UCSD-AML1 (cell line): ENCODE measurements at regions not wholly inside any gene's neighbourhood (a gene's known extent, or its start where the extent isn't known, plus 50 kb on each side); places are given as distances from the start of the nearest gene placed in this dataset.
"Not testable (repeated sequence)": the region's sequence is repeated elsewhere in the genome, so short reads cannot be mapped to it uniquely, and the experiment has no call there.

Source experiments
- DNase-seq: peaks from one replicate; lab custom pipeline; 2025; ENCODE audit not compliant: unreplicated experiment; lab: John Stamatoyannopoulos, UW

DNA sequence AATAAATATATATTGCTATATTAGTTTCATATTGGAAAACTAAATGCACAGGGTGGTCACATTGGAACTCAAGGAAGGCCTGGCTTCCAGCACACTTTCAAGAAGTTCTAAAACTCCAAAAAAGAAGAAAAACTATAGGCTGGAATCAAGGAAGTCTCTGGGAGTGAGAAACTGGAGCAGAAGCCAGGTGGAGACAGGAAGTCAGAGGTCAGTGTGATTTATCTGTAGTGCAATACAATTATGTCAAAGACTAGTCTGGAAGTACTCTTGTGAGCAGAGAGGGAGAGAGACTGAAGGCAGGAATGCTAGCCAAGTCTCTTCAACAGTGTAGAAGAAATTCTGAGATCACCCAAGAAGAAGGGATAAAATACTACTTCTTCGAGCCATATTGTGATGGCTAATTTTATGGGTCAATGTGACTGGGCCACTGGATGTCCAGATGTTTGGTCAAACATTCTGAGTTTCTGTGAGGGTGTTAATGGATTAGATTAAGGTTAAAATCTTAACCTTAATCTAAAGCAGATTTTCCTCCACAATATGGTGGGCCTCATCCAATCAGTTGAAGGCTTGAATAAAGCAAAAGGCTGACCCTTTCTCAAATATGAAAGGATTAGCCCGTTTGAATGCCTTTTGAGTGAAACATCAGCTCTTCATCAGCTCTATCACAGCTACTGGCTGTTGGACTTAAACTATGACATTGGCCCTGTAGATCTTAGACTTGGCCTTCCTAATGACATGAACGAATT lies 208.0 kb downstream of the TDRD15 start:
- DNase-seq, result no peak

DNA sequence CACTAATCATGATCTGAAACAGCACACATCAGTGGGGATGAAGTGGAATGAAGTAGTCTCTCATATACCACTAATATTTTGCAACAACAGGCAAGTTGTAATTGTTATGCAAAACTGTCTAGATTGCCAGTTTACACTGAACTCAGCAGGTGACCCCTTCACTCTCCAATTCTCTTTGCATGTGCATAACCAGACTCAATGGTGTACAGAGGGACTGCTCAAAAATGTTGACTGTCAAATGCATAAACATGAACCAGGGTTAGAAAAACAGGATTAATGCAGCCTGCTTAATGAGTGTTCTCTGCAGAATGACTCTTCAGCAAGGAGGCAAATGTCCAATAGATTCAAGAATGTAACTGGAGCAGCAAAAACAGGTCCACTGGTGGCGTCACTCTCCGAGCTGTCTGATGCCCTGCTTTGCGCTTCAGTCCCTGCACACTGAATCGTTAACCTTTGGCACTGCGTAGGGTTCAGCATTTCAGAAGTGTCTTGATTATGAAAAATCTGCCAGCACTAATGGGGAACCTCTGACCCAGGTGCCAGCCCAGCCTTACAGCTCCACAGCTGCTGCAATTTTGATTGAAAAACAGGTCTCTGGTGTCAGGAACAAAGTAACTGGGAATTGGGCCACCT lies 209.3 kb downstream of the TDRD15 start:
- no peak for DNase-seq

DNA sequence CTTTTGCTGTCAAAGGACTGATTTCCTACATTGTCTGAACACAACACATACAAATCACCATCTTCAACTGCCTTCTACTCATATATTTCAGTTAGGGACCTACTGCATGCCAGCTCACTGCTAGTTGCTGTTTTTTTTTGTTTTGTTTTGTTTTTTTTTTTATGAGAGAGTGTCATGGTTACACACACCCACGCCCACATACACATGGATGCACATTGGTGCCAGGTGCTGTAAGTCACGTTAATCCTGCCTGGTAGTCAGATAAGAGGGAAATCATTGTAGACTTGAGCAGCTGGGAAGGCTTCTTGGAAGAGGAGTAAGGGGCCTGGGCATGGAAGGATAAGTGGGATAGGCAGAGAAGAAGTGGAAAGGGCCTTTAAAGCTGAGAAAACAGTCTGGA lies 209.9 kb downstream of the TDRD15 start:
- no peak for DNase-seq

DNA sequence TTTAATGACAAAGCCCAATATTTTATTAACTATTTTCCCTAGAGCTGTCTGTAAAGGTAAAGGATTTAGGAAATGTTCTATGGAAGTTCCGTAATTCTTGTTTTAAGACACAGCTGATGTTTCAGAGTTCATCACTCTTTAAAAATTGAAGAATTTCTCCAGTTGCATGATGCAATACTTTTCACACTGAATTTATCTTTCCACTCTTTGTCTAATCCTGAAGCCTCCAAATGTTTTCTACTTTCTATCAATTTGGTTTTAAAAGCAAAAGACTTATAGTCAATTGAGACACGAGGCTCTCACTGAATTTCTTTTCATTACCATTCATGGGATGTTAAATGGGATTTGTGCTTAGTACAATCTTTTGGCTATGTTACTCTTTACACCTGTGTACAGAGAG lies 223.2 kb downstream of the TDRD15 start:
- no peak for DNase-seq

DNA sequence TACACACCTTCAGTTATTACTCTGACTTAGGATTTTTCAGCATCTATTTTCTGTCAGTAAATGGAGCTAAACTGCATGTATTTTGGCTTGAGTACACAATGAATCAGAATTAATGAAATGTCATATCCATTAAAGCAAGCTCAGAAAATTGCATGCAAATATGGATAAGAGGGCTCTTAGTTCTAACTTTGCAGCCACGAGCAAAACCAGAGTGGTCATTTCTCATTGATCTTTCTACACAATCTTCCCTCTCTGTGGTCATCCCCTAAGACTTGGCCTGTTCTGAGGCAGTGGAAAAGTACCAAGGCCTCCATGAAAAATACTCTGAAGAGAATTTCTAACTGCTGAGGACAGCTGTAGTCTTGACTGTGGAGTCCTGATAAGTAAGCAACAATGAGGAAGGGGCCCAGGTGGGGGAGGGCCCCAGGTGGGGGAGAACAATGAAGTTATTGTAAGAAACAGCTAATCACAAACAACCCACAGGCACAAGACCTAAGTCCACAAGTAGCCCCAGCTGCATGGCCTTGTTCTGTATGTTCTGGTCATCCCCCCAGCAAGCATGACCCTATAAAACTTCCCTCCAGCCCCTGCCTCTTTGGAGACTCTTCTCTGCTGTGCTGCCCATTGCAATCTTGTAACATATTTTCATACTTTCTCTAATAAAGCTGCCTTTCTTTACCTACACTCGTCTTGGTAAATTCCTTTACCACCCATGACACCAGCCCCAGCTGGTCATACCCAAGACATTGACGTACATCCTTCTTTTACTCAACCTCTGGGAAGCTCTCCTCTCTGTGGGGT lies 230.3 kb downstream of the TDRD15 start:
- no peak for DNase-seq

DNA sequence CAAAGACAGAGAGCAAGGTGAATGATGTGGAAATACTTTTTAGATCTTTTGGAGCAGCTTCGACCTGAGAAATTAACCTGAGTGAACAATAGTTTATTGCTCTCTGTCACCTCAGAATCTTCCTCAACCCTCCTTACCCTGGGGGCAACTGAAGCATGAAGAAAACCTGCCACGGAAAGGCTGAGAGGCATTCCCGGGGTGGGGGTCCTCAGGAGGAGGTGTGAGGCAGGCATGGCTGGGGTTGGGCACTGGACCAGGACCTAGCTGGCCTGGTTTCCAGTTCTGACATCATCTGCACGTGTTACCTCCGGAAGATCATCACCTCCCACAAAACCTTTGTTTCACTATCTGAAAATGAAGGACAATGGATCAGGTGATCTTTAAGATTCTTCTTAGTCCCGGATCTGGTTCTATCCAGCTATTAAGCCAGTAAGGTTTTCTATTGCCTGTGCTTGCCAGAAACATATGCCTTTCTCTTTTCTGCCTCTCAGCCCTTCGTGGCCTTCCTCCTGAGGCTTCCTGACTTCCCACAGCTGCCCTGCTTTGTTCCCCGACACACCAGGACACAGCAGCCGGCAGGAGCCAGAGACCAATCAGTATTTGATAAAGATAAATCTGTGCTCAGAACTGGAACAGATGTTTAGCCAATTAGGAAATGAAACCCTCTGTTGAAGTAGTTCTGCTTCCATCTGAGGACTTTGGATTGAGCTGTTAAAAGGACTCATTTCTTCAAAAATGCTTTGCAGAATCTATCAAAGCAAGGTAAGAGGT lies 232.5 kb downstream of the TDRD15 start:
- DNase-seq, result no peak

DNA sequence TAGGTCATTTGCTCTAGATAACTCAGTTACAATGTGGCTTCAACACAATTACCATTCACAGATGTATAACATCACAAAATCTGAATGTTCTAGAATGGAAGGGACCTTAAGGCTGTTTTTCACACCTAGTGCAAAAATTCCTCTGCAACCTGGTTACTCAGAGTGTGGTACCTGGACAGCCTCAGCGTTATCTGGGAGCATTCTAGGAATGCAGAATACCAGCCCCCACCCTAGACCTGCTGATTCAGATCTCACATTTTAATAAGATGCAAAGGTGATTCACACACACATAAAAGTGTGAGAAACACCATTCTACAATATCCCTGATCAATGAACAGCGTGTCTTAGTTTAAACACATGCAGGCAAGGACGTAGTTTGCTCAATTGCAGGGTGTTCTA lies 233.1 kb downstream of the TDRD15 start:
- DNase-seq, result no peak

DNA sequence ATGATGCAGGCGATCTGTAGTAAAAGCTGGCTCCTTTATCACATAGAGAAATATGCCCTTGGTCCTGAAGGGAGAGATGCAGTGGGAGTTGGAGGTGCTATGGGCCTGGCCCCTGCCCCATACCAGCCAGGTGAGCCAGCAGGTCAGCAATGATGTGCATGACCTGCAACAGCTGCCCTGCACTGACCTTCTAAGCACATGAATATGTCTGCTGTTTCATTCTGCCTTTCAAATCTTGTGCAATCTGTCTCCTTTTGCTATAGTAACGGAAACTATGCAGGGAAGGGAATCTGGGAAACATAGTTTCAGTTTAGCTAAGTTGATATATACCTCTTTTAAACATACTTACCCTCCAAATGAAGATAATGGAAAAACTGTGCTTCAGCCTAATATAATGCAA lies 235.2 kb downstream of the TDRD15 start:
- DNase-seq, result no peak

DNA sequence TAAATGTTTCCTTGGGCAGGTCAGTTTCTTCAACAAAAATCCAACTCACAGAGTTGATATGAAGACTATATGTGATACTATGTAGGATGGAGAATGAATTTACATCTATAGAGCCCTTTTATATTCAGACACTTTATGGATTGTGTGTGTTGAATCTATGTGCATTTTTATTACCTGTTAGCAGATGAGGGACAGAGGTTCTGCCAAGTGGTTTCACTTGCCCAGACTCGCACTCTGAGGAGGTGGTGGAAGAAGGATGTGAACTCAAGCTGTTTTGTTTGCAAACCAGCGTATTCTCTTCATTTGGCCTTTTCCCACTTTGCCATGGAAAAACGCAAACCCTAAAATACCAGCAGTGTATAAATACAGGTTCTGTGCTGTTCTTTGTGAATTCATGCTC lies 237.6 kb downstream of the TDRD15 start:
- no peak for DNase-seq

DNA sequence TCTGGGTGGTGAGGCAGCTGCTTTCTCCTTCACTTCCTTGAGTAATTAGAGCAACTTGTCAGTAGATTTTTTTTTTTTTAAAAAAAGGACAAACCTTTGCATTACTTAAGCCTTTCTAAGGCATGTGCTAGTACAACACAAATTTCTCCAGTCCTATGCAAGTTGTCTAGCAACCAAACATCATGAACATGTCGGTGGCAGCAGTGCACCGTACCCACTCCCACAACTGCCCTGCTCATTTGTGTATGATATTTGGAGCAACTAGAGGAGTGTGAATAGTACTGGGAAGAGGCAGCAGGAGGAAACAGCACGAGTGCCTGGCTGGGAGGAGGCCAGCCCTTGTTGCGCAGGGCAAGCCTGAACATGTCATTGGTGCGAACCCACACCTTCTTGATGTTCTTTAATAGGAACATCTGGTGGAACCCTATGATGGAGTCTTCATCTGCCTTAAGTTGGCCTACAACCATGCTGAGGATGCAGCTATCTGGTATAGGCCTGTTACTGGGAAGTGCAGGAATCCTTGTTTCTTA lies 238.3 kb downstream of the TDRD15 start:
- no peak for DNase-seq

DNA sequence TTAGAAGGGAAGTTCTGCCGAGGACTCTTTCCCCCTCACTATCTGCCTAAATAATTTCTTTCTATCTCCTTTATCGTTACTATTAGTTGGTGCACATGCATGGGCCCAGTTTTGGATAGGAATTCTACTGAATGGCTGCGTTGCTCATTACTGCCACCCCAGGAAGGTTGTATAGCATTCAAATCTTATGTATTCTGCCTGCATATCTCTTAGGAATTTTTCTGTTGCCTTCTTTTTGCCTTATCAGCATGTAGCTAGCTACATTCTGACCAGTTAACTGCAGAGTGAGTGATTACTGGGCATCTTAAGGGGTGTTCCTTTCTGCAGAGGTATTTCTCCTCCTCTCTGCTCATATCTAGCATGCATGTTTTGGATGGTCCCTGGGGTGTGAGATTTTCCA lies 239.6 kb downstream of the TDRD15 start:
- no peak for DNase-seq

DNA sequence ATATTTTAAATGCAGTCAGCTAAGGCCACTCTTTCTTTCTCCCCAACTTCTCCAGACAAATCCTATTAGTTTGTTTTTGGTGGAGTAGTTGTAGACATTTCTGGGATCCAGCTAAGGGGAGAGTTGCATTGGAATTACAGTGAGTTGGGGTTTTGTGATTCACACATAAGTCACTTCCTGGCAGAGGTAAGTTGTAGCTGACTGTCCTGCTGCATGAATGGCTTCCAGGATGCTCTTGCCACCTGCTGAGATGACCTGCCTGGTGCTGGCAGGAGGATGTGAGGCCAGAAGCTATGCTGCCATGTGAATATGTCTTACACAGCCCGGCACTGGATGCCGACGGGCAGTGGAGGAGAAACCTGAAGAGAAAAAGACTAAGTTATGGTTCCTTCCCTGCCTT lies 243.7 kb downstream of the TDRD15 start:
- no peak for DNase-seq

DNA sequence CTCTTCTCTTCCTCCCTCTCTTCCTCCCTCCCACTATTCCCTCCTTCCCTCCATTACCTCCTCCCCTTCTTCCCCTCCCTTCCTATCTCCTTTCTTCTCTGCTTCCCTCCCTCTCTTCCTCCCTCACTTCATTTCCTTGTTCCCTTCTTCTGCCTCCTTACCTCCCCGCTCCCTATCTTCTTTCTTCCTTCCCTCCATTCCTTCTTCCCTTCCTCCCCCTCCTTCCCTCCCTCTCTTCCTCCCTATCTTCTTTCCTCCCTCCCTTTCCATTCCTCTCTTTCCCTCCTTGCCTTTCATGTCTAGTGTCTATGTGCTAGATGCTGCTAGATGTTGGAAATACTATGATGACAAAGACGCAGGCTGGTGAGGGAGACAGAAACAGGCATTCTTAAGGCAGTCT lies 246.0 kb downstream of the TDRD15 start:
- DNase-seq, result no peak

DNA sequence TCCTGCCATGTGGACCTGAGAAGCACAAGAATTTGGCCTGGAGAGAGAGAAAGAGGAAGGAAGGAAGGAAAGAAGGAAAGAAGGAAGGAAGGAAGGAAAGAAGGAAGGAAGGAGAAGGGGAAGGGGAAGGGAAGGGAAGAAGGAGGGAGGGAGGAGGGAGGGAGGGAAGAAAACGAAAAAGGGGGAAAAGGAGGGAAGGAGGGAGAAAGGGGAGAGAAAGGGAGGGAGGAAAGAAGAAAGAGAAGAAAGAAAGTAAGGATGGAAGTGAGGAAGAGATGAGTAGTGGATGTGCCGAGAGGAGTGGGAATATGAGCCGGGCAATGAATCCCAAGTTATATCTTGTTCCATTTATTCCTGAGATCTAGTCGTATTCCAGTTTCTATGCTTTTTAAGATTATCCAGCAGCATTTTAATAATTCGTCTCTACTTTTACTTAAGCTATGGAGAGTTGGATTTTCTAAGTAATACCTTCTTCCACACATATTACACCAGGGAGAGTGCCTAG lies 247.8 kb downstream of the TDRD15 start:
- DNase-seq, result no peak

DNA sequence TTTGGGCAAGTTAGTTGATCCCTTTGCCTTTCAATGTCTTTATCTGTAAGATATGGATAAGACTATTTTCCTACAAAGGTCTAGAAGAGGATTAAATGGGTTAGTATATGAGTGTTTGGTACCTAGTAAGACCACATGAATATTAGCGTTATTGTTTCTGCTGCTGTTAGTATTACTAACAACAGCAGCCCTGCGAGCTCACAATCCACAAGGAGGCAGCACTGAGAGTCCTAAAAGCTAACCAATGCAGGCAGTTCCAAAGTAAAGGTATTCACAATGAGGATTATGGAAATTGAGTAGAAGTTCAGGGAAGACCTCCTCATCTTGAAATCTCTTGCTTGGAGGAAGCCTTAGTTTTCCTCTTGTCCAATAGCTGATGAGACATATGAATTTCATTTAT lies 248.9 kb downstream of the TDRD15 start:
- DNase-seq, result no peak

DNA sequence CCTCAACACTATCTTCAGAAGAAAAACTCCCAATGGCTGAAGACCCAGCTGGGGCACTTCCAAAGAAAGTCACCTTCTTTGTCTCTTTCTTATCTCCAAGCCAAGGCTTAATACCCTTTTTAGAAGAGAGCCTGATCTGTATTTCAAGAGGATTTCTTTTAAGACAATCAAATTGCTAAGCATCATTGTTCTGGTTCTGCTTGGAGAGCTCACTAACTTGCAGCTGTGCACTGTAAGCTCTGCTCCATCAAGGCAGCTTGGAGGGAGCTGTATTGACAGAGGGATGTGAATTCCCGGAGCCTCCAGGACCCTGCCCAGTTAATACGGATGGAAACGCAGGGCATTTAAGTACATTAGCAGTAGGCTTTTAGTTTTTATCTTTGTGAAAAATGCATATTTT lies 253.1 kb downstream of the TDRD15 start:
- DNase-seq, result no peak

DNA sequence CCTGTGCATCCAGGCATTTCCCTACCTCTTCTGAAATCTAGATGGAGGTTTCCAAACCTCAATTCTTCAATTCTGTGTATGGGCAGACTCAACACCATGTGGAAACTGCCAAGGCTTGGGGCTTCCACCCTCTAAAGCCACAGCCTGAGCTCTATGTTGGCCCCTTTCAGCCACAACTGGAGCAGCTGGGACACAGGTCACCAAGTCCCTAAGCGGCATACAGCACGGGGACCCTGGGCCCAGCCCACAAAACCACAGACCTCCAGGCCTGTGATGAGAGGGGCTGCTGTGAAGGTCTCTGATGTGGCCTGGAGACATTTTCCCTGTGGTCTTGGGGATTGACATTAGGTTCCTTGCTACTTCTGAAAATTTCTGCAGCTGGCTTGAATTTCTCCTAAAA lies 255.4 kb downstream of the TDRD15 start:
- DNase-seq, result no peak

DNA sequence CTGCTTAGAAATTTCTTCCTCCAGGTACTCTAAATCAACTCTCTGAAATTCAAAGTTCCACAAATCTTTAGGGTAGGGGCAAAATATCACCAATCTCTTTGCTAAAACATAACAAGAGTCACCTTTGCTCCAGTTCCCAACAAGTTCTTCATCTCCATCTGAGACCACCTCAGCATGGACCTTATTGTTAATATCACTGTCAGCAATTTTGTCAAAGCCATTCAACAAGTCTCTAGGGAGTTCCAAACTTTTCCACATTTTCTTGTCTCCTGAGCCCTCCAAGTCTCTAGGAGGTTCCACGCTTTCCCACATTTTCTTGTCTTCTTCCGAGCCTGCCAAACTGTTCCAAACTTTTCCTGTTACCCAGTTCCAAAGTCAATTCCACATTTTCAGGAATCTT lies 255.9 kb downstream of the TDRD15 start:
- DNase-seq, result not testable (repeated sequence)

DNA sequence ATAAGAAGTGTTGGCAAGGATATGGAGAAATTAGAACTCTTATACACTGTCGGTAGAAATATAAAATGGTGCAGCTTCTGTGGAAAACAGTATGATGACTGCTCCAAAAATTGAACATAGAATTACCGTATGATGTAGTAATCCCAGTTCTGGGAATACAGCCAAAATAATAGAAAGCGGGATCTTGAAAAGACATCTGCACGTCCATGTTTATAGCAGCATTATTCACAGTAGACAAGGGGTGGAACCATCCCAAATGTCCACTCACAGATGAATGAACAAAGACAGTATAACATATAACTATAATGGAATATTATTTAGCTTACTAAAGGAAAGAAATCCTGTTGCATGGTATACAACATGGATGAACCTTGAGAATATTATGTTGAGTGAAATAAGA lies 257.7 kb downstream of the TDRD15 start:
- DNase-seq, result no peak

DNA sequence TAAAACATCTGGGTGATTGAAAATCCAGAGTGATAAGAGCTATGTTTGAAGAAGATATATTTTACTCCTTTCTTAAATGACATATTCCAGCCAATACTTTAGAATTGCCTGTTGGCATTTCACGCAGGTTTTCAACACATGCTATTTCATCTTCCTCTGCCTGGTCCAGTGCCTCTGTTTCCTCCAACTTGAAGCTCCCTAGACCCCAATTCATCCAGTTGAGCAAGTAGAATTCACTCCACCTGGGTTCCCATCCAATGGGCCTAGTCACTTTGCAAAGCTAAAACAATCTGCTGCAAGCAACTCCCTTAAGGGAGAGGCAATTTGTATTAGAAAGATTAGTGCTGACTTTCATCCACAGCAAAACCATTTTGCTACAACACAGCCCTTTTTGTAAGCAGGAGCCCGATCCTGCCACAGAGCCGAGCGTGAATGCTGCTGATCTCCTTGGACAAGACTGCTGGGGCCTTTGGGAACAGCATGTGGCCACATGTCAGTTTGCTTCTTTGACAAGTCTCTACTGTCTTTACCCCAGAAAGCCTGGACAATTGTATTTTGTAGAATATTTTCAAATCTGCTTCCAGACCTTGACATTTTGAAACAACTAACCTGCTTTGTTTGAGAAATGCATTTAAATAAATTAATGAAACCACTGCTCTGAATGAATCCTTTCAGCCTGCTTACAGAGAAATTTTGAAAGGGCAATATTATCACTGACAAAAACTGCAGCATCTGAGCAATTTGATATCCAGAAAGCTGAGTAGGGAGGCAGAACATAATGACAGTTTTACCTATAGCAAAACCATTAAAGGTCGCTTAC lies 259.1 kb downstream of the TDRD15 start:
- no peak for DNase-seq
